TTC549 (cell line): ENCODE measurements at regions not wholly inside any gene's neighbourhood (a gene's known extent, or its start where the extent isn't known, plus 50 kb on each side); places are given as distances from the start of the nearest gene placed in this dataset.

Experiments used
- FAIRE-seq: peaks from 2 replicates; lab custom pipeline; 2012; peaks lifted over from hg19 to GRCh38; lab: Jason Lieb, UNC

- no peak for FAIRE-seq
These were observed 103.4 kb downstream of the IL20RB start for GRCh38 chr3:137061186-137061585.

GRCh38 chr3:137062250-137062649 lies 104.5 kb downstream of the IL20RB start:
- FAIRE-seq = no peak

GRCh38 chr3:137065381-137065780 lies 107.6 kb downstream of the IL20RB start:
- FAIRE-seq = no peak

- no peak for FAIRE-seq
These were observed 108.3 kb downstream of the IL20RB start for GRCh38 chr3:137066092-137066491.

GRCh38 chr3:137071104-137071503 lies 113.3 kb downstream of the IL20RB start:
- FAIRE-seq = no peak

GRCh38 chr3:137075020-137075419 lies 117.2 kb downstream of the IL20RB start:
- no peak for FAIRE-seq

- FAIRE-seq = no peak
These were observed 120.3 kb downstream of the IL20RB start for GRCh38 chr3:137078040-137078439.

GRCh38 chr3:137079571-137079970 lies 121.8 kb downstream of the IL20RB start:
- FAIRE-seq = no peak

- no peak for FAIRE-seq
These were observed 123.9 kb downstream of the IL20RB start for GRCh38 chr3:137081711-137082110.

- no peak for FAIRE-seq
These were observed 125.0 kb downstream of the IL20RB start for GRCh38 chr3:137082763-137083162.

- FAIRE-seq = no peak
These were observed 125.5 kb downstream of the IL20RB start for GRCh38 chr3:137083332-137083731.

- FAIRE-seq = no peak
These were observed 126.8 kb downstream of the IL20RB start for GRCh38 chr3:137084586-137084985.

GRCh38 chr3:137097386-137097785 lies 139.6 kb downstream of the IL20RB start:
- no peak for FAIRE-seq

- no peak for FAIRE-seq
These were observed 140.1 kb downstream of the IL20RB start for GRCh38 chr3:137097852-137098251.

GRCh38 chr3:137099364-137100219 lies 141.8 kb downstream of the IL20RB start:
- FAIRE-seq = no peak

GRCh38 chr3:137100326-137100725 lies 142.5 kb downstream of the IL20RB start:
- FAIRE-seq = no peak

- FAIRE-seq = no peak
These were observed 146.0 kb downstream of the IL20RB start for GRCh38 chr3:137103739-137104138.

GRCh38 chr3:137105277-137105977 lies 147.6 kb downstream of the IL20RB start:
- FAIRE-seq = peak; percentile 85

GRCh38 chr3:137106612-137107240 lies 148.9 kb downstream of the IL20RB start:
- FAIRE-seq = no peak

- FAIRE-seq = no peak
These were observed 151.1 kb downstream of the IL20RB start for GRCh38 chr3:137108699-137109440.

- FAIRE-seq = peak; percentile 11
These were observed 152.7 kb downstream of the IL20RB start for GRCh38 chr3:137110392-137110996.

GRCh38 chr3:137111497-137111896 lies 153.7 kb downstream of the IL20RB start:
- no peak for FAIRE-seq
